NB4 (cell line): ENCODE measurements at regions not wholly inside any gene's neighbourhood (a gene's known extent, or its start where the extent isn't known, plus 50 kb on each side); places are given as distances from the start of the nearest gene placed in this dataset.

Experiments
- DNase-seq: peaks from one replicate; pipeline ENCODE4 v3.0.0; 2010; ENCODE audit warnings: low read depth
- H3K4me3 ChIP-seq: one replicate; pipeline ENCODE4 v1.5.1; 2011; ENCODE audit warnings: mild to moderate bottlenecking, low read depth, low read length, moderate library complexity
- MYC ChIP-seq: IDR thresholded peaks from 2 replicates; pipeline ENCODE4 v1.6.1; 2011; ENCODE audit warnings: low read depth, low read length
- POLR2A ChIP-seq: IDR thresholded peaks from 2 replicates; pipeline ENCODE4 v1.6.1; 2011; ENCODE audit warnings: mild to moderate bottlenecking; ENCODE audit not compliant: insufficient read length; ENCODE audit errors: extremely low read depth
- TF ChIP-seq, protein P1 (sequence below): IDR thresholded peaks from 2 replicates; pipeline ENCODE4 v1.6.1; 2011; ENCODE audit warnings: low read depth, low read length
- TF ChIP-seq, protein P2 (sequence below): IDR thresholded peaks from one replicate; pipeline ENCODE4 v1.5.1; 2012; ENCODE audit warnings: low read depth, low read length

DNA sequence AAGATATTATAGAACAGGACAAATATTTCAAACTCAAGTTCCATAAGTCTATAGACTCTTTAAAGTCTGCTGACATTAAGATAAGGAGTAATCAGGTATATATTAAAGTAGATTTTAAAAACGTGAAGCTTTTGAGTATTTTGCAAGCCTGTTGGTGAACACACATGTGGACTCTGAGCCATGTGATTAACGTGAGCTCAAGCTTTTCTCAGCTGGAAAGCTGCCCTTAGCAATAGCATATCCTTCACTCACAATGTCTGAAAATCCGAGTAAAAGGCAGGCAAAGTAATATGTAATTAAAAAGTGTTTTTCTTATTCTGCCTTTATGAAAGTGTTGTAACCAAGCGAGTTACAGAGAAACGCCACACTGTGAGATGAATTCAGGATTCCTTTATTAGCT, 140.5 kb upstream of the AADAT start:
- no peak for TF ChIP-seq MYC
- no peak for TF ChIP-seq POLR2A
- TF ChIP-seq, protein P1, sequence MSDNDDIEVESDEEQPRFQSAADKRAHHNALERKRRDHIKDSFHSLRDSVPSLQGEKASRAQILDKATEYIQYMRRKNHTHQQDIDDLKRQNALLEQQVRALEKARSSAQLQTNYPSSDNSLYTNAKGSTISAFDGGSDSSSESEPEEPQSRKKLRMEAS: no peak
- TF ChIP-seq, protein P2, sequence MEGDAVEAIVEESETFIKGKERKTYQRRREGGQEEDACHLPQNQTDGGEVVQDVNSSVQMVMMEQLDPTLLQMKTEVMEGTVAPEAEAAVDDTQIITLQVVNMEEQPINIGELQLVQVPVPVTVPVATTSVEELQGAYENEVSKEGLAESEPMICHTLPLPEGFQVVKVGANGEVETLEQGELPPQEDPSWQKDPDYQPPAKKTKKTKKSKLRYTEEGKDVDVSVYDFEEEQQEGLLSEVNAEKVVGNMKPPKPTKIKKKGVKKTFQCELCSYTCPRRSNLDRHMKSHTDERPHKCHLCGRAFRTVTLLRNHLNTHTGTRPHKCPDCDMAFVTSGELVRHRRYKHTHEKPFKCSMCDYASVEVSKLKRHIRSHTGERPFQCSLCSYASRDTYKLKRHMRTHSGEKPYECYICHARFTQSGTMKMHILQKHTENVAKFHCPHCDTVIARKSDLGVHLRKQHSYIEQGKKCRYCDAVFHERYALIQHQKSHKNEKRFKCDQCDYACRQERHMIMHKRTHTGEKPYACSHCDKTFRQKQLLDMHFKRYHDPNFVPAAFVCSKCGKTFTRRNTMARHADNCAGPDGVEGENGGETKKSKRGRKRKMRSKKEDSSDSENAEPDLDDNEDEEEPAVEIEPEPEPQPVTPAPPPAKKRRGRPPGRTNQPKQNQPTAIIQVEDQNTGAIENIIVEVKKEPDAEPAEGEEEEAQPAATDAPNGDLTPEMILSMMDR: no peak
- no peak for DNase-seq
- H3K4me3 ChIP-seq: no peak overlapping the region

DNA sequence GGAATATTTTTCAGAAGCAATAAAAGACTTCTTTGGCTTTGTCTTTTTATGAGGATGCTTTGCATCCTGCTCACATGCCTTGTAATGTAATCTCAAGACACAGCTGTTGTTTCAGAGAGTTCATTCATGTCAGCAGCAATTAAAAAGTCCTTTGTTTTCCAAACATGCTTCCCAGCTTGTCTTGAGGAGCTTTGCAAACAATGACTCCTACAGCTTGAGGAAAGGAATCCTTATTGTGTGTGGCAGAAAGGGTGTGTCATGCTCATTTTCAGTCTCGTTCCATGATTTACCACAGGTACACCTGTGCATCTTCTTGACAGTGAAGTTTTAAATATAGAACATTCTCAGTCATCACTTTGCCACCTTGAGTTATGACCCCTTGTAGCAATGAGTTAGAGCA, 139.2 kb upstream of the AADAT start:
- TF ChIP-seq, protein P1: no peak
- no peak for TF ChIP-seq MYC
- TF ChIP-seq, protein P2: no peak
- TF ChIP-seq POLR2A: no peak
- no peak overlapping the region for H3K4me3 ChIP-seq
- DNase-seq: no peak

DNA sequence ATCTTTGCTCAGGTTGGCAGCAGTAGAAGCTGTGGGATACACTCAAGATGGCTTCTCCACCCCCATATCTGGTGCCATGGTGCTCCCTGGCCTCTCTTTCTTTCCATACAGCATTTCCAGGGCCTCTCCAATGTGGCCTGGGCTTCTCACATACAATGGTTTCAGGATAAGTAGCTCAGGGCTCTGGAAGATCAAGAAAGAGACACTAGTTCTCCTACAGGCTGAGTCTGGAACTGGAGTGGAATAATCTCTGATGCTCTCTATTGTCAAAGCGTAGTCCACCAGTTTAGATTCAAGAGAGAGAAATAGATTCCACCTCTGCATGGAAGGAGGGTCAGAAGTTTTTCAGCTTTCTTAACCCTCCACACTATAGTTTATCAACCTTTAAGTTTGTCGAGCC, 138.2 kb upstream of the AADAT start:
- DNase-seq: no peak
- TF ChIP-seq POLR2A: no peak
- no peak for TF ChIP-seq MYC
- TF ChIP-seq, protein P1: no peak
- TF ChIP-seq, protein P2: no peak
- H3K4me3 ChIP-seq: no peak overlapping the region

DNA sequence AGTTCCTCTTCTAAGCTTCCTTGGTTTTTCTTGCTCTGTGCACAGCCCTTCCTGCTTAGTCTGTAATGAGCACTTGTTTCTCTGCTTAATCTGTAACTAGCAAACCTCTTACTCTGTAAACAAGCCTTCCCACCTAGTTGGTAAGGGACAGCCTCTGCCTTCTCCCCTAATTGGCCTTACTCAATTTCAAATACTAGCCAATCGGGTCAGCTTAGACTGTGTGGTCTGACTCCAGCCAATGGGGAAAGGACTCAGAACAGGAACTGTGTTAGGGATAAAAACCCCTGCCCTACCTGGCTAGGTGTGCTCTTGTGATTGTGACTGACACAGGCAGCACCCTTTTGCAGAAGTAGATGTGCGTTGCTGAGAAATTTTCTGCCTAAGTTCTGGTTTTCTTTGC, 136.5 kb upstream of the AADAT start:
- TF ChIP-seq, protein P2: no peak
- TF ChIP-seq POLR2A (no peak), MYC (no peak)
- TF ChIP-seq, protein P1: no peak
- no peak overlapping the region for H3K4me3 ChIP-seq
- no peak for DNase-seq

DNA sequence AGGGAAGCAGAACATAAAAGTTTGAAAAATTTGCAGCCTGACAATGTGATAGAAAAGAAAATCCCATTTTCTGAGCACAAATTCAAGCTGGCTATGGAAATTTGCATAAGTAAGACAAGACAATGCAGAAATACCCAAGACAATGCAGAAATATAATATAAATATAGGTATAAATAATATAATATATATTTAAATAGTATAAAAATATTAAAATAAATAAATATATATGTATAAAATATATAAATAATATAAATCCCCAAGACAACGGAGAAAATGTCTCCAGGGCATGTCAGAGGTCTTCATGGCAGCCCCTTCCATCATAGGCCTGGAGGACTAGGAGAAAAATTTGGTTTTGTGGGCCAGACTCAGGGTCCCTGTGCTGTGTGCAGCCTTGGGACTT, 125.0 kb upstream of the AADAT start:
- TF ChIP-seq, protein P2: no peak
- TF ChIP-seq, protein P1: no peak
- TF ChIP-seq MYC: no peak
- no peak for TF ChIP-seq POLR2A
- no peak for DNase-seq
- no peak overlapping the region for H3K4me3 ChIP-seq

DNA sequence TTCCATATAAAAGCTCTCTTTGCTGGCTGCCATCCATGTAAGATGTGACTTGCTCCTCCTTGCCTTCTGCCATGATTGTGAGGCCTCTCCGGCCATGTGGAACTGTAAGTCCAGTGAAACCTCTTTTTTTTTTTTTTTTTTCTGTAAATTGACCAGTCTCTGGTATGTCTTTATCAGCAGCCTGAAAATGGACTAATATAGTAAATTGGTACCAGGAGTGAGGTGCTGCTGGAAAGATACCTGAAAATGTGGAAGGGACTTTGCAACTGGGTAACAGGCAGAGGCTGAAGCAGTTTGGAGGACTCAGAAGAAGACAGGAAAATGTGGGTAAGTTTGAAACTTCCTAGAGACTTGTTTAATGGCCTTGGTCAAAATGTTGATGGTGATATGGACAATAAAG, 124.3 kb upstream of the AADAT start:
- no peak for DNase-seq
- H3K4me3 ChIP-seq: no peak overlapping the region
- TF ChIP-seq, protein P2: no peak
- TF ChIP-seq MYC (no peak), POLR2A (no peak)
- TF ChIP-seq, protein P1: no peak
